ENCODE measurements at regions not wholly inside any gene's neighbourhood (a gene's known extent, or its start where the extent isn't known, plus 50 kb on each side); places are given as distances from the start of the nearest gene placed in this dataset.

GRCh38 chr13:60753641-60754040, 356.6 kb downstream of the TDRD3 start (continued):
- no peak for TF ChIP-seq E2F6 (IDR thresholded peaks at IDR 0.05)
